22Rv1 (cell line): ENCODE measurements at regions not wholly inside any gene's neighbourhood (a gene's known extent, or its start where the extent isn't known, plus 50 kb on each side); places are given as distances from the start of the nearest gene placed in this dataset.

Experiments used
- H3K27ac ChIP-seq: fragments of 450-650 bp; 2 replicates; pipeline ENCODE4 v1.5.1; 2017
- CTCF ChIP-seq: fragments of 450-650 bp; IDR thresholded peaks from 2 replicates; pipeline ENCODE4 v1.5.1; 2017; ENCODE audit warnings: mild to moderate bottlenecking
- ZFX ChIP-seq: fragments of 450-650 bp; IDR thresholded peaks from 2 replicates; pipeline ENCODE4 v1.6.1; 2017; ENCODE audit warnings: antibody characterized with exemption, borderline replicate concordance

GRCh38 chr10:128996092-128996491 lies 470.9 kb upstream of the MGMT start:
- no peak overlapping the region for H3K27ac ChIP-seq
- TF ChIP-seq CTCF (no peak), ZFX (no peak)

- H3K27ac ChIP-seq: no peak overlapping the region
- TF ChIP-seq ZFX (no peak), CTCF (no peak)
Observed at GRCh38 chr10:128998101-128998805, 468.8 kb upstream of the MGMT start.

- no peak overlapping the region for H3K27ac ChIP-seq
- TF ChIP-seq CTCF (no peak), ZFX (no peak)
Observed at GRCh38 chr10:129004398-129004797, 462.6 kb upstream of the MGMT start.

GRCh38 chr10:129005080-129005479 lies 462.0 kb upstream of the MGMT start:
- TF ChIP-seq CTCF (no peak), ZFX (no peak)

GRCh38 chr10:129005804-129006203 lies 461.2 kb upstream of the MGMT start:
- no peak for TF ChIP-seq ZFX
- TF ChIP-seq CTCF: no peak
- no peak overlapping the region for H3K27ac ChIP-seq

More at GRCh38 chr10:129005080-129005479, 462.0 kb upstream of the MGMT start:
- no peak overlapping the region for H3K27ac ChIP-seq

- no peak overlapping the region for H3K27ac ChIP-seq
- TF ChIP-seq ZFX (no peak), CTCF (no peak)
Observed at GRCh38 chr10:129018511-129018910, 448.5 kb upstream of the MGMT start.

- no peak overlapping the region for H3K27ac ChIP-seq
- TF ChIP-seq ZFX (no peak), CTCF (no peak)
Observed at GRCh38 chr10:129020651-129021330, 446.2 kb upstream of the MGMT start.
